HPDE6-E6E7 (cell line): ENCODE measurements at regions not wholly inside any gene's neighbourhood (a gene's known extent, or its start where the extent isn't known, plus 50 kb on each side); places are given as distances from the start of the nearest gene placed in this dataset.

Source experiments
- DNase-seq: peaks from one replicate; pipeline ENCODE4 v3.0.0; 2011; ENCODE audit warnings: missing footprints; ENCODE audit errors: extremely low spot score

DNA sequence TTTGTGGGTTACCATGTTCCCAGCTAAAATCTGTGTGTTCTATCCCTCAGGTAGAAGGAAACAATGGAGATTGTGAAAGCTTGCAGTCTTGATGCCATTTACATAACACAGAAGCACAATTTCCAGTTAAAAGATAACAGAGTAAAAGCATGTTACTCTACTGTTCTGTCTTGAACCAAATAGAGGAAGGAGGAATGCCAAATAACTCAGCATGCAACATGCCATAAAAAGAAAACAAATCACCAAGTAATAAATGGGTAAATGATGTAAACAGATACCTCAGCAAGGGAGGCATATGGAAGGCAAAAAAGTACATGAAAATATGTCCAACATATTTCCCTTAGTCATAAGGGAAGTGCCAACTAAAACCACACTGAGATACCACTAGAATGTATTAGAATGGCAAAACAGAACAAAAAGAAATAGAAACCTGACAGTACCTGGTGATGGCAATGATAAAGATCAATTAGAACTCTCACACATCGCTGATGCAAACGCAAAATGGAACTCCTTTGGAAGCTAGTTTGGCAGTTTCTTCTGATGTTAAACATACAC, 502.6 kb upstream of the HS3ST1 start:
- DNase-seq = no peak

DNA sequence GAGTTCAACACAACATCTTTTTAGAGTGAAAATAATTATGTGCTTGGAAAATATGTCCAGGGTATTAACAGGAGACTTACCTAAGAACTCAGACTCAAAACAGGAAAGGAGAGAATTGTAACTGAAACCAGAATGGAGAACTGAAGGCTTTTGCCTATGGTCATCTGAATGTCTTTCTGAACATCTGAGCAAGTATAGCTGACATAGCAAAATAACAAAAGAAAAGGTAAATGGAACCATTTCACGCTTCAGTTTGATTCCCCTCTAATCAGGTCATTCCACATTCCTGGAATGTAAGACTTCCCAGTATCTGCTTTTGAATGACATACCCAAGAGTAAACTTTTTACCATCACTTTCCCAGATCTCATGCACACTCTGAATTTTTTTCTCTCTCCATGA, 500.4 kb upstream of the HS3ST1 start:
- DNase-seq = no peak

- DNase-seq = no peak
Measured at GRCh38 chr4:11919316-11919715, 490.6 kb upstream of the HS3ST1 start.

DNA sequence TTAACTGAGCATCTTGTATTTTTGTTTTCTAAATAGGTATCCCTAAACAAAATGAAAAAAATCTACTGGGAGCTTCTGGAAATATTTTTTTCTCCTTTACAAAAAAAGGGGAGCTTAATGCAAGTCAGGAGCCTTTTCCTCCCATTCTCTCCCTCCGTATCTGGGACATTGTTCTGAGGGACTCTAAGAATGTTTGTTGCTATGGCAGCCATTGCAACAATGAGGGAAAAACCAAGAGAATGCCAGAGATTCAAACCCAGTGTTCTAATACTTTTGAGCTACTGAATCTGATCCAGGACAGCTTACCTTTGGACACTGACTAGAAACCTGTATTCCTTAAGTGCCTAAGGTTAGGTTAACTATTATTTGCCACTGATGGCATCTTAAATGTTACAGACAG, 485.7 kb upstream of the HS3ST1 start:
- no peak for DNase-seq

DNA sequence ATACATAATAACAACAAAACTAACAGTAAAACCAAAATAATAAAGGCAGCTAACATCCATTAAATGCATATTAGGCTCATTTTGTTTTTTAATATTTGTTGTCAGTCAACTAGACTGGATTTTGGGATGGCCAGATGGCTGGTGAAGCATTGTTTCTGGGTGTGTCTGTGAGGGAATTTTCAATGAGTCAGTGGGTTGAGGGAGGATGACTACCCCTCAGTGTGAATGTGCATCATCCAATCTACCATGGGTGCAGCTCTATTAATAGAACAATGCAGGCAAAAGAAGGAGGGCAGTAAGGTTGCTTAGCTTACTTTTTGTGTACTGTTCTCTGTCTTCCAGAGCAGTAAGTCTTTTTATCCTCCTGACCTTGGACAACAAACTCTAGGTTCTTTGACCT, 484.2 kb upstream of the HS3ST1 start:
- DNase-seq = peak; percentile 9

DNA sequence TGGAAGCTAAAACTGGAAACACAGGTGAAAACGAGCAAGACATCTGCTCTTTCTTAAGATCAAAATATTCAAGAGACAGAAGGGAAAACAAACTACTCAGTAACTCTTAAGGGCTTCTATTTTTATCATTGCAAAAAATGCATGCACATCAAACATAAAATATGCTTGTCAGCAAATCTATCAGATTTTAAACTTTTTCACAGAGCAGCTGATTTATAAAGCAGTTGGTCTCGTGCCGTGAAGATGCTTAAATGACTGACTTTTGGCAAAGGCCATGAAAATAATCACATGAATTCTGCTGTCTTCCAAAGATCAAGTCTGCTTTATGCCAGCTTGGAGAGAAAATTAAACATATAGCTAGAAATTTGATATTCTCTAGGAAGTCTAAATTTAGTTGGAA, 482.1 kb upstream of the HS3ST1 start:
- no peak for DNase-seq

DNA sequence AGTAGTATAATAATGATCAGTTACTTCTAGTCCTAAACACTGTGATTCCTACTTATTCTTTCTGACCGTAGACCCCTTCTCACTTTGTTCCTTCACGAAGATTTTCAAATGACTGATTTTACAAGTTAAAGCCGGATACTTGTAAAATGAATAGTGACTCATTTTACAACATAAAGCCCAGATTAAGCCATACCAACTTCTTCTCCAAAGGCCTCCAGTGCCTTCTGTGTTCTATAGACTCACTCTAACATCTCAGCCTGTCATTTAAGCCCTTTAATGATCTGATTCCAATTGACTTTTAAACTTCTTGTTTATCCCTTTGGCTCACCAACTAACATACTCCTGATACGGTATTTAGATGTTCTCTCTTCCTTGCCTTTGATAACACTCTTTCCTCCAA, 480.0 kb upstream of the HS3ST1 start:
- no peak for DNase-seq

DNA sequence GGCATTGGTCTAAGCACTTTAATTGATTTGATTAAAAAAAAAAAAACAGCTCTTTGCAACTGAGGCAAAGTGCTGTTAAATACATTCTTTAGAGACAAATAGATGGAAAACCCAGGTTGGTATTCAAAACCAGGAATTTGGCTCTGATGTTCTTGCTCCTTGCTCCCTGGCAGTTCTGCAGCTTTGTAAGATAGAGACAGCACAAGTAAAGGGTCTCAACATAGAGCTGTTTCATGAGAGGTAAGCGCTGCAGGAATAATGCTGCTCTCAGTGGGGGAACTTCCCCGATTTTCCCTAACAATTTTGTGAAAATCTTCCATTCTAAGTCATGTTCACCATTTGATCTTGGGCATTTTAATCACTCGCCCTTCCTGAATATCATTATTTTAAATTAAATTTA, 479.5 kb upstream of the HS3ST1 start:
- DNase-seq = no peak

DNA sequence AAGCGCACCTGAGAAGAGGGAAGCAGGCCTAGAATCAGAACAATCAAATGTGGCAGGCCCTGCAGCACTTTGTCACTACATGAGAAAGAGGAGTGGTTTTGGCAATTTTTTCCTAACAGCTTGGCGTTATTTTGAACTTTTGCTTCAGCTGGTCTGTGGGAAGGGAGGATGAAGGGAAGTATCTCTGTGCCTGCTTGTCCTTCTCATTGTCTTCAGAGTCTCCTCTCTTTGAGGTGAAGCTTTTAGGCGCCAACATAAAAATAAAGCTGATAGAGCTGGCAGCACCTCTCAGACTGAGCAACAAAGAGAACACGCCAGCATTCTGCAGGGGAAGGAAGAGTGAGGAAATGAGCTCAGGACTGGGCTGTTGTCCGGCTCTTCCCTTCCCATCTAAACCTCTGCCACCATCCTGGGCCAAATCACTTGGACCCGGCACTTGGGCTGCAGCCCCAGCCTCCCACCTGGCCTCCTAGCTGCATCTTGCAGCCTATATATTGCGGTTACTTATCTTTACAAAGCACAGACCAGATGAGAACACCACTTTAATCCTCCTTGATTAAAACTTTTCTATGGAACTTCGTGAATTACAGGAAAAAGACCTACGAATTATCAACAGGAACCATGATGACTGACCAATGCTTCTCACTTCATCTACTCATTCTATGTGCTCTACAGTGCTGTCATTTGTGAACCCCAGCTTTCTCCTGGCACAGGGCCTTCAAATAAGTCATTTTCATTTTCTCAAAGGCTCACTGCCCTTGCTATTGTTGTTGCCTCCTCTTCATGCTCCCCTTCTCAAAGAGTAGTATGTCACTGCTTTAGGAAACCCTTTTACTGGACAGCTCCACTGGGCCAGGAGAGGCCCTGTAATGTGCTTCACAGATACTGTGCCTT, 476.4 kb upstream of the HS3ST1 start:
- no peak for DNase-seq

- no peak for DNase-seq
Measured at GRCh38 chr4:11904117-11904535, 475.4 kb upstream of the HS3ST1 start.

DNA sequence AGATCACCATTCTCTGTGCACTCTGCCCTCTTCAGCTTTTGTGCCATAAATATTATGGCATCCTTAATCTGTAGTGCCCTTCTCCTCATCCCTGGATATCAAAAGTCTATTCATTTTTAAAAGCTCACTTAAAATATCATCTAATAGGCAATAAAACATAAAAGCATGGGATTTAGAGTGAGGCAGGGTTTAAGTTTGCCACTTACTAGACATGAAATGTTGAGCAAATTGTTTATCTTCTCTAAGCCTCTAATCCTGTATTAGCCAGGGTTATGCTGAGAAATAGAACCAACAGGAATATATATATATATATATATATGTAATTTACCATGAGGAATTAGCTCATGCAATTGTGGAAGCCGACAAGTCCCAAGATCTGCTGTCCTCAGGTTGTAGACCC, 472.4 kb upstream of the HS3ST1 start:
- DNase-seq = no peak

DNA sequence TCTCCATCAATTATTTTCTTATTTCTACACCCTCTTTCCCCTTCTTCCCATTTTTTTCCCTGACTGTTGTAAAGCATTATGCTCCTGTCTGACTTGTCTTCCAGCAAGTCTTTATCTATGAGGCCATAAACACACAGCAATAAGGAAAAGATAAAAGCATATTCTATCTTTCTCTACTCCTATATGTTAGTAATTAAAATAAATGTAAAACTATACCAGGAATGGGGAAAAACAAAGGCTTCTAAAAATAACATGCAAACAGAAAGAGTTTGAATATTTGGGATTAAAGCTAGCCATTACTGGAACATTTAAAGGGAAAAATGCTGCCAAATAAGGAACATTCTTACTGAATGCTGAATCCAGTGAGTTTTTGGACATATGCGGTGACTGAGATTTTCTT, 471.7 kb upstream of the HS3ST1 start:
- DNase-seq = no peak

- no peak for DNase-seq
Measured at GRCh38 chr4:11898796-11899195, 470.1 kb upstream of the HS3ST1 start.

GRCh38 chr4:11895766-11896165, 467.1 kb upstream of the HS3ST1 start:
- DNase-seq = no peak

DNA sequence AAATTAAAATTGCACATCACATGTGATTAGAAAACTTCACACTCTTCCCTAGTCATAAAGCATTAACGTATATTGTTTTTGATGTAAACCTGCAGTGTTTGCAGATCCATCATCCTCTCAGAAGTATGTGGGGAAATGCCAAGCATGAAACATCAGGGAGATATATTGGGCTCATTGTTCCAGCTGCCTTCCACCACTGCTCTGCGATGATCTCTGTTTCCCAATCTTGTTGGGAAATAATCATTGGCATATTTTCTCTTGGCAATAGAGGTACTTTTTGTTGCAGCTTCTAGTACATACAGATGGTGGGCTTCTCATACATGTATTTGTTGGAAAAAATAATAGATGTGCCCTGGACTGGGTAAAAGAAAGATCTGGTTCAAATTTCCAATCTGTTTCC, 466.3 kb upstream of the HS3ST1 start:
- no peak for DNase-seq

DNA sequence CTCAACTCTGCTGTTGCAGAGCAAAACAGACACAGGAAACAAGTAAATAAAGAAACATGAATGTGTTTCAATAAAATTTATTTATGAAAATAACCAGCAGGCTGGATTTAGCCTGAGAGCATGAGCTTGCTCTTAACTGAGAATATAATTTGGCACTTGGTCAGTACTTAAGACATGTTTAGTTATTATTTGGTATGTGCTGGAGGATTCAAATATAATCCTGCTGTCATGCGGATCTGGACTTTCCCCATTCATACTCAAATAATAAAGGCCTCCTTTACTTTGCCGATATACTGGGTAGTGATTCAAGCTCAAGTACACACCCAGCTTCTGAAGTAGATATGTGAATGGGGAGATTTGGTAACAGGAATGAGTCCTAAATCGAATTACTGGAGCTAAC, 465.5 kb upstream of the HS3ST1 start:
- DNase-seq = no peak

GRCh38 chr4:11889099-11889498, 460.4 kb upstream of the HS3ST1 start:
- no peak for DNase-seq

- DNase-seq = no peak
Measured at GRCh38 chr4:11881947-11882346, 453.3 kb upstream of the HS3ST1 start.

DNA sequence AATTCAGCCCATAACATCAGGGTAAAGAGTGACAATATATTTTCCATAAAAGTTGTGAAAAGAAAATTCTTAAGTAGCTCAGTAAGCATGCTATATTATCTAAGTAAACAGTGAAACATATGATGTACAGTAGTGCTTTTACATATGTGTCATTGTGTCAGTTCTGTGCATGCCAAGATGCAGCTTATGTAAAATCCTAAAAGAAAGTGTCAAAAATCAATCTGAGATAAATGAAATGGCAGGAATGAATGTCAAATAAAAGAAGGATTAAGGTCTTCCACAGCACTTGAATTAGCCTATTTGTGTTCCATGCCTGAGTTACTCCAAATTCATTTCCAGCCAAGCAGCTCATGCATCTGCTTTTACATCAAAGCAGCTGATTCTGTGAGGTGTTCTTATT, 452.7 kb upstream of the HS3ST1 start:
- no peak for DNase-seq

GRCh38 chr4:11878241-11878640, 449.5 kb upstream of the HS3ST1 start:
- no peak for DNase-seq

DNA sequence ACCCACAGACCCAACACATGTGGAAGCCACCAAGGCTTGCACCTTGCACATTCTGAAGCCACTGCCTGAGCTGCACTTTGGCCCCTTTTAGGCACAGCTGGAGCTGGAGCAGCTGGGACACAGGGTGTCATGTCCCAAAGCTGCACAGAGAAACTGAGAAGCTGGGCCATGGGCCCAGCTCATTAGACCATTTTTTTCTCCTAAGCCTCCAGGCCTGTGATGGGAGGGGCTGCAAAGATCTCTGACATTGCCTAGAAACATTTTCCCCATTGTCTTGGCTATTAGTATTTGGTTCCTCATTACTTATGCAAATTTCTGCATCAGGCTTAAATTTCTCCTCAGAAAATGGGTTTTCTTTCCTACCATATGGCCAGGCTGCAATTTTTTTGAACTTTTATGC, 447.4 kb upstream of the HS3ST1 start:
- no peak for DNase-seq

DNA sequence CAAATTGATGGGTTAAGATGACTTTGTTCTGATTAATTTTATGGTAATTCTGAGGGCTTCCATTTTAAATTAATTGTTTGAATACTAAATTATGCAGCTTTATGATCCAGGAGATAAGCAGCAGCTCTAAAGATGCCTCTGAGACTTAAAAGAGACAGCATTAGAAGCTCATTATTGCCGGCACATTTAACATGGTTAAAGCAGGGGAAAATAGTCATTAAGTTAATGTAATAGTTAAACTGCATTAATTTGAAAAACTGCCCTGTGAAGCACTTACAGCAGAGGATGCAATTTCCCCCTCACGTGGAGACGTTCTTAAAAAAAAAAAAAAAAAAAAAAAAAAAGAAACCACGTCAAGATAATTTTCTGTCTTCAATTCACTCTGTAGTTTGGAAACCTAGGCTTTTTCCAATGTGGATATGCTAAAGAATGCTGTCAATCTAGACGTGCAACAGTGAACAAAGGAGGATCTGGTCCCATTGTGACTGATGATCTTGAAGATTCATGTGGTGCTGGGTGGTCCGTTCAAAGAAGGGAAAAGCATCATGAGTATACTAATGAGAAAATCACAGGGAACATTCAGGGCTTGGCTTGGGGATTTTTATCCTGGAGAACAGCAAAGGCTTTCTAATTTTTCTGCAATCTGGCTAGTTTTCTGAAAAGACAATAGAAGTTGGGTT, 440.6 kb upstream of the HS3ST1 start:
- DNase-seq = no peak

DNA sequence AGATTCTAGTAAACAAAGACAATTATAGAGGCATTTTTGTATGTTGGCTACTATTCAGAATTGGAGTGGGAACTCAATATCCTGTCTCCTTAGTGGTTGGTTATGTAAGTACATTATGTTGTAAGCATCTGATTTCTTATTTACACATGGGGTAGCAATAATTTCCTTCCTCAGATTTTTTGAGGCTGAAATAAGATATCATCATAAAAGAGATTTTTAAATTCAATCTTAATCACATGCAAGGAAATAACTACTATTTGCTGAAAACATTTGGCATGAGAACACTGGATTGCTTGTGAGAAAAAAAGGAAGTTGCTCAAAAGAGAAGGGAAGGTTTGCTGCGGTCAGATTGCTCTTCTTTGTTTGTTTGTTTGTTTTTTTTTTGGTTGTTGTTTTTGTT, 437.7 kb upstream of the HS3ST1 start:
- DNase-seq = no peak
